ENCODE measurements at regions not wholly inside any gene's neighbourhood (a gene's known extent, or its start where the extent isn't known, plus 50 kb on each side); places are given as distances from the start of the nearest gene placed in this dataset.

DNA sequence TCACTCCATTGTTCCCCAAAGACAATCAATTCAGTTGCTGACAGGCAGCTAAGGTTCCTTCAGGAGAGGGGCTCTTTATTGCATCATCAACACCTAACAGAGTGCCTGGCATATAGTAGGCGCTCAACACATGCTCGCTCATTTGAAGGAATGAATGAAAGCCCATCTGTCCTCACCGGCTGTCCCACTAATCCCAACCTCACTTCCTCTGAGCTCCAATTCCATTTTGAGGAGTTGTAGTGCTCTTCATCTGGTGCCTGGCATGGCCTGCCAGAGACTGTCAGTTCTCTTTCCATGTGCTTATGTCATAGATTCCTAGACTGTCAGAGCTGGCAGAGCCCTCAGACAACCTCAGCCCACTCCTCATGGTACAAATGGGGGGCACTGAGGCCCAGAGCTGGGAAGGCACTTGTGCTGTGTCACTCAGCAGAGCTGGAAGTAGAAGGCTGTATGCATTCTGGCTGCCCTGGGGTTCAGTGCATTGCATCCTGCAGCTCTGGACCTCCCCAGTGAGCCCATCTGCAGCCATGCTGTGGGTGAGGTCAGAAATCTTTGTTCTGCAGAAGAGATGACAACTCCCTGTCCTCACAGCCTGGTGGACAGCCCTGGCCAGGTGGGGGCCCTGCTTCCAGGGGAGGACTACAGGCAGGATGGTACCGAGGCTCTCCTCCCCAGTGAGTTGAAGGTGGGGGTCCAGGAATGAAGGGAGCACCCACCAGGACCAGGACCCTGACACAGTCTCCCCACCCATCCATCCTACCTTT lies 134.9 kb upstream of the PJA1 start:
- TF ChIP-seq, protein P1, sequence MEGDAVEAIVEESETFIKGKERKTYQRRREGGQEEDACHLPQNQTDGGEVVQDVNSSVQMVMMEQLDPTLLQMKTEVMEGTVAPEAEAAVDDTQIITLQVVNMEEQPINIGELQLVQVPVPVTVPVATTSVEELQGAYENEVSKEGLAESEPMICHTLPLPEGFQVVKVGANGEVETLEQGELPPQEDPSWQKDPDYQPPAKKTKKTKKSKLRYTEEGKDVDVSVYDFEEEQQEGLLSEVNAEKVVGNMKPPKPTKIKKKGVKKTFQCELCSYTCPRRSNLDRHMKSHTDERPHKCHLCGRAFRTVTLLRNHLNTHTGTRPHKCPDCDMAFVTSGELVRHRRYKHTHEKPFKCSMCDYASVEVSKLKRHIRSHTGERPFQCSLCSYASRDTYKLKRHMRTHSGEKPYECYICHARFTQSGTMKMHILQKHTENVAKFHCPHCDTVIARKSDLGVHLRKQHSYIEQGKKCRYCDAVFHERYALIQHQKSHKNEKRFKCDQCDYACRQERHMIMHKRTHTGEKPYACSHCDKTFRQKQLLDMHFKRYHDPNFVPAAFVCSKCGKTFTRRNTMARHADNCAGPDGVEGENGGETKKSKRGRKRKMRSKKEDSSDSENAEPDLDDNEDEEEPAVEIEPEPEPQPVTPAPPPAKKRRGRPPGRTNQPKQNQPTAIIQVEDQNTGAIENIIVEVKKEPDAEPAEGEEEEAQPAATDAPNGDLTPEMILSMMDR (conservative IDR thresholded peaks at IDR 0.05; ENCODE audit: low read depth, low read length), result no peak
- no peak for TF ChIP-seq EZH2 (IDR thresholded peaks at IDR 0.05; ENCODE audit: borderline replicate concordance, low read depth, low read length, poor library complexity, severe bottlenecking)

All from A673 (cell line).